HUDEP-2 (cell line): ENCODE measurements at regions not wholly inside any gene's neighbourhood (a gene's known extent, or its start where the extent isn't known, plus 50 kb on each side); places are given as distances from the start of the nearest gene placed in this dataset.

Experiments used
- DNase-seq, 76 experiments: peaks; one replicate each; lab custom pipeline; 2025; ENCODE audit not compliant: unreplicated experiment in 76 of 76; lab: John Stamatoyannopoulos, UW

DNA sequence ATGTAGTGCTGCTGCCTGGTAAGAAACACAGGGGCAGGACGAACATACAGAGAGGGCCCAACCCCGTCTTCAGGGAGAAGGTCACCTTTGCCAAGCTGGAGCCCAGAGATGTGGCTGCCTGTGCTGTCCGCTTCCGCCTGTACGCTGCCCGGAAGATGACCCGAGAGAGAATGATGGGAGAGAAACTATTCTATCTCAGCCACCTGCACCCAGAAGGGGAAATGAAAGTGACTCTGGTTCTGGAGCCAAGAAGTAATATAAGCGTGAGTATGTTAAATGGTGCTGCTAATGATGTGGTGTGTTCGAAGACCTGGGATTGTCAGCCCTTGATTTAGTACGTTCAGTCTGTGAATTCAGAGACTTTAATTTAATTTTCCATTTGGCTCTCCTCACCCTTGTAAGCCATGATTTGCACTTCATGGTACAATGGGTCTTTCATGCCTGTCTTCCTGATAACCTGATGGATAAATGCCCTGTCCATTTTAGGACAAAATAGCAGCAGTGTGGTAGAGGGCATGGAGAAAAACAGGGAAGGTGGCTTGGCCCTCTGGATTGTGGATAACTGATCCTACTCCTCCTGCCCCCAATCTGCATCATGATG, 318.9 kb downstream of the SNAPC1 start:
- DNase-seq, result no peak

DNA sequence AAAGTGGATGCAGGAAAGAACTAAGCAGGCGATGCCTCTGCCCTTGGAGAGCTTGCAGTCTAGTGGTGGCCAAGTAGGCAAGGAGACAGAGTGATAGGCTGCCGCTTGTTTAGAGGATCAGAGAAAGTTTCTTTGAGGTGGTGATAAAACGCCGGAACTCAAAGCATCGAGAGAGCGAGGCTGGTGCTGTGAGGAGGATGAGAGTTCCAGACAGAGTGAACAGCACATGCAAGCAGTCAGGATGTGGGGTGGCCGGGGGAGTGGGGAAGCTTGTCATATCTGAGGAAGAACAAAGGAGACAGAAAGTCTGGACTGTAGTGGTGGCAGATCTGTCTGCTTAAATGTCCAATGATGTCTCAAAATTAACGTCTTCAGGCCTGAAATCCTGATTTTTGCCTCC, 319.7 kb downstream of the SNAPC1 start:
- no peak for DNase-seq

DNA sequence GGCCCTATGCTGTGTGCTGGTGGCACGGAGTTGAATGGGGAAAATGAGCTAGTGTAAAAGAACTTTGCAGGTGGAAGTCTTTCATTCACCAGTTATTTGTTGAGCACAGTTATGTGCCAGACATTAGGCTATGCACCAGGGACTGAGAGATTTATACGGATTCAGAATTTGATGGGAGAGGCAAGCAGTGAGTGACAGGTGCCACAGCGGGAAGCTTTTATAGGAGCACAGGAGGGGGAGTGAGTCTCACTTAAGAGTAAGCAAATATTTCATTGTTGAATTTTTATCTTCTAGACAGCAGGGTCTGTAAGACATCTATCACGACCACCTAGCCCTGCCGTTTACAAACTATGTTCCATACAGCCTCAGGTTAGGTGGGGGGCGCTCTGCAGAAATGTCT, 320.6 kb downstream of the SNAPC1 start:
- DNase-seq, result no peak

DNA sequence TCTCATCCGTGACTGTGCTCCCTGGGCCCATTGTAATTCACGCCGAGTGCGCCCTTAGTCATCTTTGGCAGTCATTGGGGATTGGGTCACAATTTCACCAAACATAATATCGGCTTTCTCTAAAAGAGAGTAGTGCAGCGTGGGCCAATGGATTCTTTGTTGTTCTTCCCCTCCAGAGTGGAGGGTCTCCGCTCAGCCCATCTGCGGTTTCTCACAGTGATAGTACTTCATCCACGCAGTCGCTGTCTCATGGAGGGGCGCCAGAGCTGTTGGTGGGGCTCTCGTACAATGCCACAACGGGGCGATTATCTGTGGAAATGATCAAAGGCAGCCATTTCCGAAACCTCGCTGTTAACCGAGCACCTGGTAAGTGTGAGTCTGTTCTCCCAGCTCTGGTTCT, 321.8 kb downstream of the SNAPC1 start:
- no peak for DNase-seq

DNA sequence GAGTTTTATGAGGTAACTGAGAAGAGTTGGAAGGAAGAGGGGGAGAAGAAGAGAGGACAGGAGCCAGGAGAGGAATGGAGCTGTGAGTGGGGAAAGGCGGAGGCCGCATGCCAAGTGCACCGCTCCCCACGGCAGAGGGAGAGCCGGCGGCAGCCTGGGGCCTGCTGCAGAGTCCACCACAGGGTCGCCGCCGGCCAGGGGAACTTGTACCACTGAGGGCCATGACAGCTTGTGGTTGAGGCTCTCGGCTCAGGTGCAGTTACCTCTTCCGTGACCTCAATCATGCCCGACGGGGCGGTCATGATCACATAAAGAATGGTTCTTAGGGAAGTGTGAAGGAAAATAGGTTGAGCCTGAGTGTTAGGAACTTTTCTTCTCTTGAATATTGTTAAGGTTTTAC, 325.0 kb downstream of the SNAPC1 start:
- no peak for DNase-seq

DNA sequence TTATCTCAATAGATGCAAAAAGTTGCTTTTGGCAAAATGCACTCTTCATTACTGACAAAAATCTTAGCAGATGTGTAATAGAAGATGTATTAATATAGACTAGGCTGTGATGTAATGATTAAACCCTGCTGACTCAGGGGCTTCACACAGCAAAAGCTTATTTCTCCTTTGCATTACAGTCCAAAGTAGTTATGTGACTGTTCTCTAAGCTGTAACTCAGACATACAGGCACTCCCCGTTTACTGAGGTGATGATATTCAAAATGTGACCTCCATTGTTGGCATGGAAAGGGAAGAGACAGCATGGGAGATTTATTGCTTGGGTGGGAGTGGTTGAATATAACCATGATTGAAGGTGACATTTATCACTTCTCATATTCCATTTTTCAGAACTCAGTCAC, 331.5 kb downstream of the SNAPC1 start:
- no peak for DNase-seq

DNA sequence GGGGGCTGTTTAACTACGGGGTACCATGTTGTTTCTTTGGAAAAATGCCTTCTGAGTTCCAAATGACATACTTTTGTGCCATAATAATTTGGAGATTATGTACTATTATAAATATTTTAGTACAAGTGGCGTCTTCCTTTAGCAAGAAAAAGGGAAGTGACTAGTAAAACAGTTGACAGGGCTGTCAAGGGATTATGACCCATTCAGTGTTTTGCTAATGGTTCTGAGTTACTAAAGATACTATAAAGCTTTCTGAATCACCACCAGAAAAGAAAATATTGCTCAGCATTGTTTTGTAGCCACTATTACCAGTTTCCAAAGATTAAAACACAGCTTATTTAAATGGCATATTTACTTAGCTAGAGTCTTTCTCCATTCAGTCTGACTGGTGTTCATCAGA, 334.9 kb downstream of the SNAPC1 start:
- no peak for DNase-seq

DNA sequence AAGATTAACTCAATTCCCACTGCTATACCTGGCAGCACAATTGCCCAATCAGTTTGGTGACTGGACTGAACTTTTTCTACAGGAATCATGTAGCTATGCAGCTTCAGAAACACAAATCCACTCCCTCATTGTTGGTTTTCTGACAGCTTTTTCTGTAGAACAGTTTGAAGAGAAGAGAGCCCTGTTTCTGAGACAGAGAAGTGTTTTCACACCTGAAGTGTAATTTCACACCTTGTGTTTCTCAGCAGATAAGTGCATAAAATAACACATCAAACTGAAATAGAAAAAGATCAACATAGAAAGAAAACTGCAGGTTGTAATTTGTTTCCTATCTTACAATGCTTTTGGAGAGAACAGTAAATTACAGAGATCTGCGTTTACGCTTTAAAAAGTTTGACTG, 335.6 kb downstream of the SNAPC1 start:
- no peak for DNase-seq

DNA sequence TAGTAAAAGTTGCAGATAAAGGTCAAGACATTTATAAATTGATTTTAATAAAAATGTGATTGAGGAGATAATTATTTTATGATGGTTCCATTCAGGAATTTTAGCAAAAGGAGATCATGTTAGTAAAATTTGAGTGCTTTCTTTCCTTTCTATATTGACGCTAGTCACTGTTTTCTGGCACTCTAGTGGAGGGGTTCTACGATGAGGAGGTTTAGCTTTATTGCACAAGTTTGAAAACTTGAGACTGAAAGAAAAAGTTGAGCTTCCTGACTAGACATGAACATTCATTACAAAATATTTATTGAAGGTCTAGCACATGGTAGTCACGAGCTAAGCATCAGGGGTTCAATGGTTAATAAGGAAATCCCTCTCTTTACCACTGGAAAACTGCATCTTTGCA, 336.1 kb downstream of the SNAPC1 start:
- DNase-seq, result no peak

DNA sequence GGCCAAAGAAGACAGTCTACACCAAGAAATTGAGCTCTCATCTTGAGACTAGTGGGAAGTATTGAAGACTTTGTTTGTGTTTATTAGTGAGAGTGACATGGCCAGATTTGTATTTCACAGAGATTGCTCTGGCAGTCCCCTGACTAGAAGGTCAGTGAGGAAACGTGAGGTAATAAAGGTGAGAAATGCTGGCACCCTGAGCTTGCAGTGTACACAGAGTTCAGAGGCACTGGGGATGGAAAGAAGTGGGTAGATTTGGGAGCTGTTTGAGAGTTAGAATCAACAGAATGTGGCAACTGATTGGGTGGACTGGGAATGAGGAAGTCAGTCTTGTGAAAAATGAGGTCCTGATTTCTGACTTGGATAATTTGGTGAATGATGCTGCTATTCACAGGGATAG, 336.9 kb downstream of the SNAPC1 start:
- no peak for DNase-seq

DNA sequence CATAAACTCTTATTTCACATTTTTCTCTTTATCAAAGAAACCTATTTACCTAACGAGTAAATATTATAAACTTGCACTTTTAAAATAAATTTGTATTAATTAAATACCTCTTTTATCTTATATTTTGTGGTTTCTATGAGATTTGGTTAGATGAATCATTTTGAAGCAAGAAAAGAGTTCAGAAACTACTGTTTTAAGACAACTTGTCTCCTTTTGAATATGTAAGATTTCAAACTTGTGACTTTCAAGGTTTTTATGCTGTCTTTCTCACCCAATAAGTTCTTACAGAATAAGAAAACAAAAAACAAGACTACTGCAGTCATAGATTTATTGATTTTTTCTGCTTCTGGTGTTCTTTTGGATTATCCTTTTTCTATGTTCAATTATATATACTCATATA, 339.0 kb downstream of the SNAPC1 start:
- no peak for DNase-seq

DNA sequence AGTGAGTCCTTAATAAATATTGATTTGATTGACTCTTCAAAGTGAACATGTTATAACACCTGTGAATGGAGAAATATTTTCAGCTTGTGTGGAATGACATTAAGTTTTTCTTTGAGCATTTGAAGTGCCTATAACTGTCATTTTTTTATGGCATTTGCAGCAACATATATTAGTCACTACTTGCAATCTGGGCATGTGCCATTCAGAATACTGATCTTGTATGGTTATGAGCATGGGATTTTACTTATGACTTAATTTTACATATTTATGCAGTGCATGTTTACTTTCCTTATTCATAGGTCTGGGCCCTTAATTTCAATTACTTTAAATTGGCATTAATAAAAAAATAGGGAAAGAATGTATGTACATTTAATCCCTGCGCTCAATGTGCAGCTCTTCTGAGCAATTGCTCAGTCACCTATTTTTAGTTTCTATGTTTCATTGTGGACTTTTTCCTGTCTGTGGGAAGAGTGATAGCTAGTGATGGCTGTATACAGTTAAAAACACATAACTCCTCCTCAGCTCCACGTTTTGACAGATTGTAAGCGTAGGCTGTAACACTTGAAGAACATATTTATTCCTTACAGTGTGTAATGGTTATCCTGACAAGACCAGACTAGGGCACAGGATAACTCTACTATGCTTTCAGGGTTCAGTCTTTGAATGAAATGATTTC, 339.6 kb downstream of the SNAPC1 start:
- DNase-seq, result no peak

DNA sequence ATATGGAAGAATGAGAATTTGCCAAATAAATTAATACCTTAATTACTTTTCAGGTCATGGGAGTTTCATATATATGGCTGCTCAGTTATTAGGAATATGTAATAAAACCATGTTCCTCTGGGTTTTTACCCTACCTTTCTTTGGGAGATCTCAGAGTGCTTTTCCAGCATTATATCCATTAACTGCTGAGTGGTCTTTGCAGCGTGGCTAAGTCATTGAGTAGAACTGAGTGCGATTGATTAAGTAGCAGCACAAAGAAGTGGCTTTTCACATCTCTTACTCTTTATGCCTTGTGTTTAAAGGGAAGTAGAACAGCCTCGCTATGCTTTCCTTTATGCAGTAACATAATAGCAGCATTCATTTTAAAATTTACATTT, 340.1 kb downstream of the SNAPC1 start:
- no peak for DNase-seq

DNA sequence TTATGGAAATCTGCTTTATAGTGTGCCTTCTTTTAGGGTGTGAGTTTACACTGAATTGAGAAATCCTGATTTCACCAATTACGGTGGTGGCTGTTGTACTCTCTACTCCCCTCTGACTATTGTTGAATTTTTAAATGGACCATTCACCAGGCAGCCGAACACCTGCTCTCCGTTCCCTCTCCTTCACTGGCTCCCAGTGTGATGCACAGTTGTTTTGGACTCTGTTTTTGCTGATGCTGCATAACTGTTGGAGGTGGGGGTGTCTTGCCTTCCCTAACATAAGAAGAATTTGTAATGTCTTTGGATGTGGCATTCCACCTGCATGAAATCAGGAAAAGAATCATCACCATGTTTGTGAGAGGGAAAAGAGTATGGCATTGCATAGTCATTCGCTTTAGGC, 341.2 kb downstream of the SNAPC1 start:
- DNase-seq, result no peak

DNA sequence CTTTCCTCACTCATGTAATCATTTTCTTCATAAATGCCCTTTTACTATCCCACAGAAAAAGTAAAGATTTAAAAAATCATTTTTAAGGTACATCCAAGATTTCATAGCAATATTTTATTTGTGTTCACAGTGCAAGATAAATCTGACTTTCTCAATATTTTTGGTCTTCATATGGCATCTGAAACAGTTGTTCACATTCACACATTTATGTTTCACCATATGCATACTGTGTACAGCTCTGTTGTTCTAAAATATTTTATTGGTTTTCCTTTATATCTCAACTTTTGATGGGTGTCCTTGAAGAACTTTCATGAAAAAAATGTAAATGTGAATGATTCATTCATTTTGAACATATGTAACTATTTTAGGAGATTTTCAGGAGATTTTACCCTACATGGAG, 348.7 kb downstream of the SNAPC1 start:
- no peak for DNase-seq

DNA sequence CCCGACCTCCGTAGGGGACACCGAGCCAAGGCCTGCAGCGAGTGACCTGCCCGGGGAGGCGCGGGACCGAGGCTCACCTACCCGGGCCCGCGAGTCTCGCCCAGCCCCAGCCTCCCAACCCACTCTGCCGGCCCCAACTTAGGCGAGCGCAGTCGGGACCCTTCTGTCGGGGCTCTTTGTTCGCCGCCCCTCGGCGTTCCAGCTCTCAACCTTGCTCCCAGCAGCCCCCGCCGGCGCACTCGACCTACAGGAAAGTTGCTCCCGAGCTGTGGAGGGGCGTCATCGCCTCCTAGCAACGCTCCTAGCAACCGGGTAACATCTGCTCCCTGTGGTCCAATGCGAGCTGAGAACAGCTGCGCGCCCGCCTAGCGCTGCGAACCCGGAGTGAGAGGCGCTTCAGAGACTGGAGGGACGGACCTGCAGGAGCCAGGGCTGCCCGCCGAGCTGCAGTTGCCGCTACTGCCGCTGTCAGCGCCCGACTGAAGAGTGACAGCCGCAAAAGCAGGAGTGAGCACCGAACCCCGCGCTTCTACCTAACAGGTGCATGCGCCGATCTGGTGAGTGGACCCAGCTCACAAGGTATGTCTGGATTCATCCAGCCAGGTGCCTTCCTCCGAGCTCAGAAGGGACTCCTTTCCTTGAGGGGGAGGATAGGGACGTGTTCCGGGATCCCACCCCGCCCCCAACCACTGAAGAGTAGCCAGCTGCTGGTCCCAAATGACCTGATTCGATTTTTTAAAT, 355.0 kb downstream of the SNAPC1 start:
- DNase-seq, result peak in 9 of 76 experiments; percentile 1 to 16 (median 4)

DNA sequence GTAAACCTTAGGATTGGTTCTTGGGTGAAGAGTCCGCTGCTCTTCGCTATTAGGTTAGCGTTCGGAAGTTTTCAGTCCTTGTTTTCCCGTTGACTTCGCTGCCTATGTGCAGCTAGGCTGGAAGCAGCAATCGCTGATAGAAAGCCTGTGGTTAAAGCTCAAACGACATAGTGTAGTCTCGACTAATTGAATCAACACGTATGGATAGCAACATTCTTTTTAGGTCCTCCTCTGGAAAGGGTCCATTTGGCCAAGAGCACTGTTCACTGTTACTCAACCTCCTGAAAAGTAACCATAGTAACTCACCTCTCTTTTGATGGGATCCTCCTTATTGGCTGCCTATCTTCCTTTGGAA, 355.5 kb downstream of the SNAPC1 start:
- DNase-seq, result no peak

DNA sequence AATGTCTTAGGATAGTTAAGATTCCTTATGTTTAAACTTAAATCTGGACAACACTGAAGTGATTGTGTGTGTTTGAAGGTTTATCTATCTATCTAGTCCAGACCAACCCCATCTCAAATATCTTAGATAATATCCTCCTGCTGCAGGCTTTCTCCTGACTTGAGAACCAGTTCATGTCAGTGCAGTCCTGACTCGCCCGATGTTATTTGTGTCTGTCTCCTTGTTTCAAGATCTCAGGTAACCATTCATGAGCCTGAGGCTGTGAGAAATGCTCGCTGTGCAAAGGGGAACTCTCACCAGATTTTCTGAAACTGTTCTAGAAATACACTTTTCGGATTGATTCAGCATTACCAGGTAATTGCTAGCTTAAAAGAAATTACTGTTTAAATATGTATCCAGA, 356.2 kb downstream of the SNAPC1 start:
- no peak for DNase-seq

DNA sequence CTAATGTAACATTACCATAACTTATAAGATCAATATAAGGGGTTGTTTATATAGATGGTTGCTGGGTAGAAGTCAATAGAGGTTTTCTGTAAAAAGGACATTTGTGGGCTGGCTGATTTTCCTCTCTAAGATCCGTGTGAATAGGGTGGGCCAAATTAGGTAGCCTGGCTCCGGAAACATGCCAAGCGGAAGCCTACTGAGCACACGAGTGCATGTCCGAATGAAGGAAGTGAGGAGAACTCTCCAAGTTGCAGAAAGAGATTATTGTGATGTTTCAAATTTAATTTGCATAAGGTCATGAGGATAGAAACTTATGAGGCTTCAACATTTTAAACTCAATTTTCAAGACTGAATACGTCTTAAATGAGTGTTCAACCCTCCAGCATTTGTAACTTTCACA, 356.7 kb downstream of the SNAPC1 start:
- DNase-seq, result no peak

DNA sequence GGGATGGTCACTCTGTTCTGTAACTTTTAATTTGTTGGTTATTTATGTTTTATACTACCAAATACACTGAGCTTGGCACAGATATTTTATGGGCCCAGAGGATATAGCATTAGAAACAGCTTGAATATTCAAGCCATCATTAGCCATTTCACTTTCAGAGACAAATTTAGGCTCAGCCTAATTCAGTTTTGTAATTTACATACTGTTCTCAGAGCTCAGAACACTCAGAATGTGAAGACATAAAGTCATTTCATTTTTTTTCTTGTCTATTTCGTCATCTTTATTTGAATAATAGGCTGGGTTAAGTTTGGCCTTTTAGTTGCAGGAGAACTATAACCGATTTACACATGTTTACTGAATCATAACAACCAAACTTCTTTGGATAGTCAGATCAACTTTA, 361.7 kb downstream of the SNAPC1 start:
- no peak for DNase-seq

DNA sequence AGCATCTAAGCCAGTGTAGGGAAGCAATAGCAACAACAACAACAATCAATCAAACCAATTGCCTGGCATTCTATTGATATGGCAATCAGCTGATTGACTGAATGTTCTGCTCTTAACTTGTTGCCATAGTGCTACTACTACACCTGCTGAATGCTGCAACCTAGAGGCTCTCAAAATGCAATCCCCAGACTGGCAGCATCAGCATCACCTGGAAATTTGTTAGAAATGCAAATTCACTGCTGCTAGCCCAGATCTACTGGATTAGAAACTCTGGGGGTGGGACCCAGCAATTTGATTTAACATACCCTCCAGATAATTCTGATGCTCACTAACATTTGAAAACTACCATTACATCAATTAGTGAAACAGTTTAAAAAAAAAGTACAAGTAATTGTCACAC, 363.6 kb downstream of the SNAPC1 start:
- DNase-seq, result no peak

DNA sequence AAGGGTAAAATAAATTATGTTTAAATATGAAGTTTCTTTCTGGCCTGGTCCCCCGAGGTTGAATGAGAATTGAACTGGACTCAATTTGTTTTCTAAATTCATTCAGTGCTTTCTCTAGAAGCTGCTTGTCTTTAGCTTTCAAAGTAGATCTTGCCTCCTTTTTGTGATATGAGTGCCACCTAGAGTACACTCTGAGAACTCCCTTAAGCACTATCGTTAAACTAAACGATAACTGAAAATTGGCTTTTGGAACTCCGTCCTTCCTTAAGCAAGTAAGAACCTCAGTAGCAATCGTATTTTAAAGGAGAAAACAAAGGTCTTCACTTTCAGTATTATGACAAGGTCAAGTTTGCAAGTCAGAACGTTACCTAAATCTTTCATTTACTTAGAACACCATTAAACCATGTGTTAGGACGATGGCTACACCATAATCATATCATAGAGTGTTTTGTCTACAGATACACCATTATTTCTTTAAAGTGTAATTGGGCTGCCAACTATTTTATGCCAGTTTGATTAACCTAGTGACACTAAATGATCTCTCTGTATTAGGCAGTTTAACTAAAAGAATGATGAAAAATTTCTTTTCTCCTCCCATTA, 364.8 kb downstream of the SNAPC1 start:
- peak in 25 of 76 experiments; percentile 4 to 53 (median 21) for DNase-seq
